B cell (primary cell): ENCODE measurements at regions not wholly inside any gene's neighbourhood (a gene's known extent, or its start where the extent isn't known, plus 50 kb on each side); places are given as distances from the start of the nearest gene placed in this dataset.

Experiments used
- CTCF ChIP-seq: fragments of 200-600 bp; IDR thresholded peaks from one replicate; pipeline ENCODE4 v1.8.0; 2022; ENCODE audit warnings: antibody characterized with exemption, mild to moderate bottlenecking
- EZH2 ChIP-seq: IDR thresholded peaks from 2 replicates; pipeline ENCODE4 v1.6.1; 2012; ENCODE audit warnings: borderline replicate concordance, low read depth, mild to moderate bottlenecking, moderate library complexity, low read length; ENCODE audit not compliant: insufficient read depth, poor library complexity, severe bottlenecking

GRCh38 chr3:24679429-24679828 lies 184.8 kb upstream of the THRB start:
- TF ChIP-seq CTCF (no peak), EZH2 (no peak)
